ENCODE measurements at regions not wholly inside any gene's neighbourhood (a gene's known extent, or its start where the extent isn't known, plus 50 kb on each side); places are given as distances from the start of the nearest gene placed in this dataset.
"Not testable (repeated sequence)": the region's sequence is repeated elsewhere in the genome, so short reads cannot be mapped to it uniquely, and the experiment has no call there.

DNA sequence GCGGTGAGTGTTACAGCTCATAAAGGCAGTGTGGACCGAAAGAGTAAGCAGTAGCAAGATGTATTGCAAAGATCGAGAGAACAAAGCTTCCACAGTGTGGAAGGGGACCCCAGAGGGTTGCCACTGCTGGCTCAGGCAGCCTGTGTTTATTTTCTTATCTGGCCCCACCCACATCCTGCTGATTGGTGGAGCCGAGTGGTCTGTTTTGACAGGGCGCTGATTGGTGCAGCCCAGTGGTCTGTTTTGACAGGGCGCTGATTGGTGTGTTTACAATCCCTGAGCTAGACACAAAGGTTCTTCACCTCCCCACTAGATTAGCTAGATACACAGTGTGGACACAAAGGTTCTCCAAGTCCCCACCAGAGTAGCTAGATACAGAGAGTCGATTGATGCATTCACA lies 747.8 kb upstream of the NRXN1 start:
- not testable (repeated sequence) for TF ChIP-seq CTCF (conservative IDR thresholded peaks at IDR 0.05; ENCODE audit: low read depth, low read length); EZH2 (IDR thresholded peaks at IDR 0.05; ENCODE audit: borderline replicate concordance, low read depth, low read length, poor library complexity, severe bottlenecking)
